Keratinocyte (primary cell): ENCODE measurements at regions not wholly inside any gene's neighbourhood (a gene's known extent, or its start where the extent isn't known, plus 50 kb on each side); places are given as distances from the start of the nearest gene placed in this dataset.

ENCODE experiments used
- DNase-seq: peaks from one replicate; pipeline ENCODE4 v3.0.0-alpha.2; 2011; ENCODE audit warnings: low read depth, missing footprints, low spot score
- FAIRE-seq: peaks from 2 replicates; lab custom pipeline; 2011; peaks lifted over from hg19 to GRCh38; lab: Jason Lieb, UNC
- H2AFZ ChIP-seq: 2 replicates; pipeline ENCODE4 v1.6.0; 2012; ENCODE audit warnings: low read length, control low read depth, inconsistent platforms; ENCODE audit not compliant: control insufficient read depth
- H3K27ac ChIP-seq: 2 replicates; pipeline ENCODE4 v1.5.1; 2011; ENCODE audit warnings: low read length; ENCODE audit not compliant: control insufficient read depth, insufficient read depth
- H3K27me3 ChIP-seq: 3 replicates; pipeline ENCODE4 v1.6.0; 2011; ENCODE audit warnings: low read length; ENCODE audit not compliant: control insufficient read depth, insufficient read depth; ENCODE audit errors: extremely low read depth
- H3K36me3 ChIP-seq, 2 experiments: 2 replicates in 1 of 2; 3 replicates in 1 of 2; pipeline ENCODE4 v1.5.1; 2011; ENCODE audit warnings: low read length in 2 of 2, mild to moderate bottlenecking in 1 of 2; ENCODE audit not compliant: control insufficient read depth in 2 of 2, insufficient read depth in 2 of 2; ENCODE audit errors: extremely low read depth in 1 of 2
- H3K4me1 ChIP-seq: 3 replicates; pipeline ENCODE4 v1.5.1; 2011; ENCODE audit warnings: low read length; ENCODE audit not compliant: control insufficient read depth, insufficient read depth; ENCODE audit errors: extremely low read depth
- H3K4me2 ChIP-seq: 3 replicates; pipeline ENCODE4 v1.6.0; 2011; ENCODE audit warnings: low read depth, low read length; ENCODE audit not compliant: control insufficient read depth, insufficient read depth; ENCODE audit errors: extremely low read depth
- H3K4me3 ChIP-seq, 3 experiments: fragments of 200-600 bp in 1 of 3; sonication (generic) in 1 of 3; 2 replicates in 2 of 3; 3 replicates in 1 of 3; pipeline ENCODE4 v1.5.1; 2011 to 2016; ENCODE audit warnings: low read length in 3 of 3, mild to moderate bottlenecking in 3 of 3, control low read depth in 2 of 3, inconsistent platforms in 1 of 3, low read depth in 1 of 3, mixed read lengths in 1 of 3, mixed run types in 1 of 3, moderate library complexity in 1 of 3; ENCODE audit not compliant: control insufficient read depth in 2 of 3, insufficient read depth in 2 of 3; ENCODE audit errors: extremely low read depth in 1 of 3
- H3K79me2 ChIP-seq: 2 replicates; pipeline ENCODE4 v1.6.0; 2012; ENCODE audit warnings: low read length; ENCODE audit not compliant: control insufficient read depth, insufficient read depth
- H3K9ac ChIP-seq: 3 replicates; pipeline ENCODE4 v1.6.0; 2011; ENCODE audit warnings: low read length; ENCODE audit not compliant: control insufficient read depth, insufficient read depth; ENCODE audit errors: extremely low read depth
- H3K9me1 ChIP-seq: 3 replicates; pipeline ENCODE4 v1.6.0; 2011; ENCODE audit warnings: low read length; ENCODE audit not compliant: control insufficient read depth, insufficient read depth; ENCODE audit errors: extremely low read depth
- H3K9me3 ChIP-seq: 2 replicates; pipeline ENCODE4 v1.5.1; 2012; ENCODE audit warnings: low read depth, low read length; ENCODE audit not compliant: control insufficient read depth
- H4K20me1 ChIP-seq: 3 replicates; pipeline ENCODE4 v1.6.0; 2011; ENCODE audit warnings: low read length; ENCODE audit not compliant: control insufficient read depth, insufficient read depth; ENCODE audit errors: extremely low read depth
- CTCF ChIP-seq, 3 experiments: IDR thresholded peaks in 1 of 3; conservative IDR thresholded peaks in 1 of 3; optimal IDR thresholded peaks in 1 of 3; 2 replicates in 2 of 3; 3 replicates in 1 of 3; pipeline versions ENCODE3 to v1.5.1; 2011; ENCODE audit warnings: low read length in 3 of 3, mild to moderate bottlenecking in 3 of 3, moderate library complexity in 2 of 3, control low read depth in 1 of 3, inconsistent platforms in 1 of 3; ENCODE audit not compliant: insufficient read depth in 2 of 3; ENCODE audit errors: extremely low read depth in 1 of 3
- EZH2 ChIP-seq: IDR thresholded peaks from one replicate; pipeline ENCODE4 v1.6.1; 2012; ENCODE audit warnings: inconsistent platforms, mild to moderate bottlenecking, low read length, moderate library complexity
- dilution Hi-C: fragments of 300-500 bp; cut with MboI; formaldehyde crosslinking; loops from one replicate; pipeline ENCODE4 v1.7.0; 2020; ENCODE audit warnings: low sequenced_read_pairs; ENCODE audit not compliant: extremely low pct_ligation_motif_present

GRCh38 chr7:26497801-26498596 lies 206.3 kb downstream of the SNX10 start:
- H3K27me3 ChIP-seq = no peaks in the 10 kb centered on the region
- no peaks in the 10 kb centered on the region for H3K4me1 ChIP-seq
- dilution Hi-C loops = no loop called here
- H3K79me2 ChIP-seq = no peaks in the 10 kb centered on the region
- H3K9me3 ChIP-seq = no peaks in the 10 kb centered on the region
- FAIRE-seq = no peak
- H2AFZ ChIP-seq = no peak overlapping the region
- TF ChIP-seq CTCF (optimal IDR thresholded peaks at IDR 0.05 in 1 of 3, IDR thresholded peaks at IDR 0.05 in 1 of 3, conservative IDR thresholded peaks at IDR 0.05 in 1 of 3; ENCODE audit: extremely low read depth in 1 of 3, insufficient read depth in 2 of 3, low read length in 3 of 3) = no peak
- no peak for TF ChIP-seq EZH2
- H3K27ac ChIP-seq = no peak overlapping the region
- no peak overlapping the region for H3K4me3 ChIP-seq
- no peaks in the 10 kb centered on the region for H3K36me3 ChIP-seq
- H3K9me1 ChIP-seq = no peaks in the 10 kb centered on the region
- H4K20me1 ChIP-seq = no peaks in the 10 kb centered on the region
- no peak overlapping the region for H3K4me2 ChIP-seq
- DNase-seq = no peak
- no peak overlapping the region for H3K9ac ChIP-seq

GRCh38 chr7:26499315-26499897 lies 207.7 kb downstream of the SNX10 start:
- Histone ChIP-seq H3K9ac (no peak overlapping the region), H3K9me1 (no peaks in the 10 kb centered on the region), H3K36me3 (no peaks in the 10 kb centered on the region), H3K79me2 (no peaks in the 10 kb centered on the region), H3K4me3 (no peak overlapping the region), H3K27me3 (peaks cover 3% of the 10 kb centered on the region), H2AFZ (no peak overlapping the region), H3K27ac (no peak overlapping the region), H3K9me3 (no peaks in the 10 kb centered on the region), H3K4me1 (no peaks in the 10 kb centered on the region), H4K20me1 (no peaks in the 10 kb centered on the region), H3K4me2 (no peak overlapping the region)
- dilution Hi-C loops = no loop called here
- DNase-seq (no peak), FAIRE-seq (no peak)
- no peak for TF ChIP-seq EZH2
- TF ChIP-seq CTCF (optimal IDR thresholded peaks at IDR 0.05 in 1 of 3, IDR thresholded peaks at IDR 0.05 in 1 of 3, conservative IDR thresholded peaks at IDR 0.05 in 1 of 3; ENCODE audit: extremely low read depth in 1 of 3, insufficient read depth in 2 of 3, low read length in 3 of 3) = no peak
